ENCODE measurements at regions not wholly inside any gene's neighbourhood (a gene's known extent, or its start where the extent isn't known, plus 50 kb on each side); places are given as distances from the start of the nearest gene placed in this dataset.

- no peak overlapping the region for H2BK12ac ChIP-seq (ENCODE audit: low read depth, low read length)
- H2AFZ ChIP-seq (ENCODE audit: low read length) = no peak overlapping the region
- TF ChIP-seq GABPA (IDR thresholded peaks at IDR 0.05; ENCODE audit: borderline replicate concordance, insufficient read depth, low read length) = no peak
- H3K9me3 ChIP-seq (ENCODE audit: insufficient read depth in 2 of 2, low read depth in 1 of 2, low read length in 1 of 2) = no peaks in the 10 kb centered on the region
- no peaks in the 10 kb centered on the region for H3K79me2 ChIP-seq (ENCODE audit: control insufficient read depth in 1 of 2, insufficient read depth in 2 of 2, low read length in 2 of 2)
- DNase-seq (ENCODE audit: low read depth in 1 of 2, low spot score in 2 of 2) (no peak), FAIRE-seq (no peak)
- no peak overlapping the region for H3K9ac ChIP-seq (replicated peaks in 1 of 4; ENCODE audit: extremely low read depth in 1 of 4, low read depth in 3 of 4, low read length in 3 of 4)
- no peaks in the 10 kb centered on the region; a peak in 1 of 7 replicates for H3K27me3 ChIP-seq (replicated peaks in 1 of 4; ENCODE audit: control insufficient read depth in 3 of 4, extremely low read depth in 1 of 4, insufficient read depth in 3 of 4, low read length in 3 of 4)
- no peaks in the 10 kb centered on the region for H3K4me1 ChIP-seq (replicated peaks in 1 of 4; ENCODE audit: control insufficient read depth in 3 of 4, insufficient read depth in 4 of 4, low read length in 3 of 4)
- H3K23ac ChIP-seq (ENCODE audit: insufficient read length) = no peak overlapping the region
- no peak overlapping the region for H2BK20ac ChIP-seq (ENCODE audit: low read length)
- H3K4me3 ChIP-seq (ENCODE audit: extremely low read depth in 1 of 4, insufficient read depth in 2 of 4, low read depth in 3 of 4, low read length in 4 of 4) = no peak overlapping the region
- H2BK5ac ChIP-seq (ENCODE audit: low read depth, low read length) = no peak overlapping the region
- H3K14ac ChIP-seq (ENCODE audit: insufficient read length) = no peak overlapping the region
- H3K79me1 ChIP-seq (ENCODE audit: low read depth, low read length) = no peaks in the 10 kb centered on the region
- H3K4me2 ChIP-seq (ENCODE audit: insufficient read depth in 1 of 2, low read depth in 2 of 2, low read length in 2 of 2) = no peak overlapping the region
- H2AK5ac ChIP-seq (ENCODE audit: low read depth, low read length) = no peak overlapping the region
- H3K4ac ChIP-seq (replicated peaks; ENCODE audit: insufficient read length, low read depth, low read length) = no peak overlapping the region
- no peaks in the 10 kb centered on the region for H3K23me2 ChIP-seq (ENCODE audit: low read depth, low read length)
- H2BK15ac ChIP-seq (ENCODE audit: low read length) = no peak overlapping the region
- no peak overlapping the region for H4K5ac ChIP-seq (ENCODE audit: insufficient read length, low read depth, low read length)
- no peak overlapping the region for H4K8ac ChIP-seq (ENCODE audit: extremely low read depth, insufficient read depth, low read length)
- no peak overlapping the region for H3K18ac ChIP-seq (ENCODE audit: extremely low read depth, low read length)
- H3K27ac ChIP-seq (ENCODE audit: low read depth, low read length) = no peak overlapping the region
- ChIA-PET POLR2A (ENCODE audit: partially characterized antibody) (no interaction called here), CTCF (ENCODE audit: partially characterized antibody) (interaction anchor here (1.2 kb wide), 2 partner anchors 18 to 66 kb away, joined by 3 read pairs; no protein-coding TSS in a partner anchor)
- H4K20me1 ChIP-seq (replicated peaks in 1 of 2; ENCODE audit: control insufficient read depth in 1 of 2, insufficient read depth in 2 of 2, low read length in 2 of 2) = no peaks in the 10 kb centered on the region
- no peak overlapping the region for H2BK120ac ChIP-seq (replicated peaks; ENCODE audit: low read depth, low read length)
- H3K56ac ChIP-seq (replicated peaks; ENCODE audit: insufficient read length, low read depth, low read length) = no peak overlapping the region
- H3K36me3 ChIP-seq (ENCODE audit: control insufficient read depth in 2 of 4, insufficient read depth in 4 of 4, low read length in 3 of 4) = no peaks in the 10 kb centered on the region
- no peak overlapping the region for H4K91ac ChIP-seq (replicated peaks; ENCODE audit: insufficient read length, low read length)
- WGBS, 2 experiments (ENCODE audit: extremely low coverage in 1 of 2, insufficient coverage in 1 of 2, insufficient read length in 1 of 2, insufficient replicate concordance in 2 of 2, low coverage in 1 of 2, low lambda C conversion rate in 2 of 2, missing lambda C conversion rate in 1 of 2) = 100% methylated on average over 1 of the region's 1 CpG; no CpG with 5 or more reads in 1 of the 2 experiments
Measured at GRCh38 chr7:88516429-88516828, 209.7 kb upstream of the STEAP4 start.
